Activated naive CD8-positive, alpha-beta T cell treated with anti-CD3 and anti-CD28 coated beads, Interleukin-2, amount 50 U/mL, for 24 hours (primary cell): ENCODE measurements at regions not wholly inside any gene's neighbourhood (a gene's known extent, or its start where the extent isn't known, plus 50 kb on each side); places are given as distances from the start of the nearest gene placed in this dataset.

Source experiments
- ATAC-seq: fragments of 150-1000 bp; cut with Tn5 transposase; one replicate; pipeline ENCODE4 v1.10.0; 2021
- DNase-seq: peaks from one replicate; pipeline ENCODE4 v3.0.0; 2021
- H3K27ac Mint-ChIP-seq: one replicate; pipeline ENCODE4 v1.8.0; 2021; ENCODE audit warnings: mild to moderate bottlenecking, mixed read lengths
- H3K27me3 Mint-ChIP-seq: one replicate; pipeline ENCODE4 v1.8.0; 2021; ENCODE audit warnings: mixed read lengths
- H3K36me3 Mint-ChIP-seq: one replicate; pipeline ENCODE4 v1.8.0; 2021; ENCODE audit warnings: low read depth, mixed read lengths
- H3K4me1 Mint-ChIP-seq: one replicate; pipeline ENCODE4 v1.8.0; 2021; ENCODE audit warnings: mixed read lengths
- H3K4me3 Mint-ChIP-seq: one replicate; pipeline ENCODE4 v1.8.0; 2021; ENCODE audit warnings: mild to moderate bottlenecking, moderate library complexity, mixed read lengths
- H3K9me3 Mint-ChIP-seq: one replicate; pipeline ENCODE4 v1.8.0; 2021; ENCODE audit warnings: mixed read lengths

GRCh38 chr6:167776906-167777627 lies 49.6 kb upstream of the AFDN start:
- H3K36me3 Mint-ChIP-seq, result no peaks in the 10 kb centered on the region
- H3K4me3 Mint-ChIP-seq, result no peak overlapping the region
- H3K4me1 Mint-ChIP-seq, result no peaks in the 10 kb centered on the region
- DNase-seq (no peak), ATAC-seq (no peak)
- H3K27ac Mint-ChIP-seq, result no peak overlapping the region
- H3K27me3 Mint-ChIP-seq, result peaks cover 7% of the 10 kb centered on the region
- H3K9me3 Mint-ChIP-seq, result no peaks in the 10 kb centered on the region
